H9 (cell line): ENCODE measurements at regions not wholly inside any gene's neighbourhood (a gene's known extent, or its start where the extent isn't known, plus 50 kb on each side); places are given as distances from the start of the nearest gene placed in this dataset.

ENCODE experiments used
- DNase-seq: peaks from one replicate; pipeline ENCODE4 v3.0.0-alpha.2; 2017
- H2AFZ ChIP-seq: one replicate; pipeline ENCODE4 v1.6.1; 2013; ENCODE audit warnings: mild to moderate bottlenecking, low read length, control low read depth, moderate library complexity
- H2AK5ac ChIP-seq: 2 replicates; pipeline ENCODE4 v1.6.1; 2013; ENCODE audit warnings: low read length, control low read depth, mixed read lengths; ENCODE audit not compliant: insufficient read length
- H2BK120ac ChIP-seq: one replicate; pipeline ENCODE4 v1.6.1; 2013; ENCODE audit warnings: low read depth, mild to moderate bottlenecking, low read length, control low read depth, inconsistent platforms; ENCODE audit not compliant: poor library complexity, severe bottlenecking
- H2BK12ac ChIP-seq: 2 replicates; pipeline ENCODE4 v1.6.1; 2013; ENCODE audit warnings: low read length, control low read depth, mixed read lengths, low read depth; ENCODE audit not compliant: insufficient read length
- H2BK15ac ChIP-seq: 2 replicates; pipeline ENCODE4 v1.6.1; 2013; ENCODE audit warnings: low read depth, low read length, control low read depth
- H2BK20ac ChIP-seq: one replicate; pipeline ENCODE4 v1.6.1; 2013; ENCODE audit warnings: low read depth, mild to moderate bottlenecking, low read length, control low read depth, inconsistent platforms; ENCODE audit not compliant: poor library complexity, severe bottlenecking
- H2BK5ac ChIP-seq: 2 replicates; pipeline ENCODE4 v1.6.1; 2013; ENCODE audit warnings: low read length, control low read depth, mixed read lengths; ENCODE audit not compliant: insufficient read length
- H3K14ac ChIP-seq: 2 replicates; pipeline ENCODE4 v1.6.1; 2013; ENCODE audit warnings: low read length, control low read depth; ENCODE audit not compliant: insufficient read depth
- H3K18ac ChIP-seq: 2 replicates; pipeline ENCODE4 v1.6.1; 2013; ENCODE audit warnings: low read depth, mild to moderate bottlenecking, mixed read lengths, low read length, control low read depth; ENCODE audit not compliant: insufficient read length
- H3K23ac ChIP-seq: 2 replicates; pipeline ENCODE4 v1.6.1; 2013; ENCODE audit warnings: low read length, control low read depth, mixed read lengths, low read depth; ENCODE audit not compliant: insufficient read length
- H3K23me2 ChIP-seq: 2 replicates; pipeline ENCODE4 v1.6.1; 2013; ENCODE audit warnings: low read depth, mild to moderate bottlenecking, mixed read lengths, low read length, control low read depth; ENCODE audit not compliant: insufficient read length, poor library complexity, severe bottlenecking
- H3K27ac ChIP-seq: 2 replicates; pipeline ENCODE4 v1.5.1; 2013; ENCODE audit warnings: low read length, control low read depth, mixed read lengths, low read depth; ENCODE audit not compliant: insufficient read length
- H3K27me3 ChIP-seq: 2 replicates; pipeline ENCODE4 v1.6.1; 2013; ENCODE audit warnings: low read length, control low read depth, inconsistent platforms; ENCODE audit not compliant: insufficient read depth
- H3K4ac ChIP-seq: 2 replicates; pipeline ENCODE4 v1.6.1; 2013; ENCODE audit warnings: low read depth, mild to moderate bottlenecking, control low read depth, inconsistent platforms, low read length, moderate library complexity
- H3K4me1 ChIP-seq: 2 replicates; pipeline ENCODE4 v1.6.1; 2013; ENCODE audit warnings: low read length, control low read depth, inconsistent platforms; ENCODE audit not compliant: insufficient read depth
- H3K4me2 ChIP-seq: 2 replicates; pipeline ENCODE4 v1.6.1; 2013; ENCODE audit warnings: low read length, control low read depth, mixed read lengths; ENCODE audit not compliant: insufficient read length, insufficient read depth
- H3K56ac ChIP-seq: 2 replicates; pipeline ENCODE4 v1.6.1; 2013; ENCODE audit warnings: low read depth, mild to moderate bottlenecking, mixed read lengths, low read length, control low read depth; ENCODE audit not compliant: insufficient read length
- H3K79me1 ChIP-seq: 2 replicates; pipeline ENCODE4 v1.6.1; 2013; ENCODE audit warnings: low read depth, mild to moderate bottlenecking, moderate library complexity, low read length, control low read depth, inconsistent platforms; ENCODE audit not compliant: insufficient read depth, poor library complexity, severe bottlenecking
- H3K79me2 ChIP-seq: 2 replicates; pipeline ENCODE4 v1.6.1; 2013; ENCODE audit warnings: low read length, control low read depth, inconsistent platforms; ENCODE audit not compliant: insufficient read depth
- H3K9ac ChIP-seq: 2 replicates; pipeline ENCODE4 v1.6.1; 2013; ENCODE audit warnings: low read length, control low read depth, mixed read lengths; ENCODE audit not compliant: insufficient read length; ENCODE audit errors: extremely low read depth
- H3K9me3 ChIP-seq: one replicate; pipeline ENCODE4 v1.6.1; 2013; ENCODE audit warnings: low read depth, low read length, inconsistent platforms; ENCODE audit not compliant: control insufficient read depth
- H3T11ph ChIP-seq: one replicate; pipeline ENCODE4 v1.6.1; 2013; ENCODE audit warnings: mild to moderate bottlenecking, low read length, control low read depth, inconsistent platforms
- H4K20me1 ChIP-seq: one replicate; pipeline ENCODE4 v1.6.1; 2013; ENCODE audit not compliant: control insufficient read depth, insufficient read length, insufficient read depth
- H4K5ac ChIP-seq: 2 replicates; pipeline ENCODE4 v1.6.1; 2013; ENCODE audit warnings: low read depth, mild to moderate bottlenecking, mixed read lengths, low read length, control low read depth; ENCODE audit not compliant: insufficient read length
- H4K8ac ChIP-seq: replicated peaks from 2 replicates; pipeline ENCODE4 v1.6.1; 2013; ENCODE audit warnings: low read length, control low read depth, mixed read lengths, low read depth; ENCODE audit not compliant: insufficient read length
- H4K91ac ChIP-seq: 2 replicates; pipeline ENCODE4 v1.6.1; 2013; ENCODE audit warnings: low read depth, mild to moderate bottlenecking, moderate library complexity, mixed read lengths, low read length, control low read depth; ENCODE audit not compliant: insufficient read length
- H3K27ac Mint-ChIP-seq, 3 experiments: 2 replicates in 2 of 3; 3 replicates in 1 of 3; pipeline ENCODE4 v1.8.0; 2020 to 2021; ENCODE audit warnings: mixed read lengths in 3 of 3, mild to moderate bottlenecking in 1 of 3, moderate library complexity in 1 of 3
- H3K27me3 Mint-ChIP-seq: 2 replicates; pipeline ENCODE4 v1.8.0; 2021; ENCODE audit warnings: low read depth, mild to moderate bottlenecking, moderate library complexity, mixed read lengths
- H3K36me3 Mint-ChIP-seq, 3 experiments: 2 replicates in 2 of 3; 3 replicates in 1 of 3; pipeline ENCODE4 v1.8.0; 2020 to 2021; ENCODE audit warnings: low read depth in 3 of 3, mixed read lengths in 3 of 3; ENCODE audit not compliant: insufficient read depth in 1 of 3
- H3K4me1 Mint-ChIP-seq, 2 experiments: 2 replicates each; pipeline ENCODE4 v1.8.0; 2020; ENCODE audit warnings: mixed read lengths in 2 of 2
- H3K4me3 Mint-ChIP-seq, 2 experiments: 2 replicates in 1 of 2; 3 replicates in 1 of 2; pipeline ENCODE4 v1.8.0; 2020 to 2021; ENCODE audit warnings: mild to moderate bottlenecking in 2 of 2, mixed read lengths in 2 of 2, moderate library complexity in 1 of 2
- H3K9me3 Mint-ChIP-seq, 2 experiments: 2 replicates in 1 of 2; 3 replicates in 1 of 2; pipeline ENCODE4 v1.8.0; 2020; ENCODE audit warnings: mild to moderate bottlenecking in 2 of 2, mixed read lengths in 2 of 2, moderate library complexity in 1 of 2
- WGBS: extraction: QIAGEN DNeasy Blood & Tissue Kit; methylation state at CpG from one replicate; pipeline ENCODE4 v1.1.7; 2013; ENCODE audit warnings: missing lambda C conversion rate, low lambda C conversion rate, mixed read lengths; ENCODE audit not compliant: insufficient read length; ENCODE audit errors: extremely low coverage; 5-methylcytosine and 5-hydroxymethylcytosine counted together
- TF ChIP-seq, protein P1 (sequence below): fragments of 200-600 bp; sonication (generic); conservative IDR thresholded peaks from 3 replicates; pipeline ENCODE4 v1.8.0; 2021; ENCODE audit warnings: antibody characterized with exemption, mild to moderate bottlenecking

DNA sequence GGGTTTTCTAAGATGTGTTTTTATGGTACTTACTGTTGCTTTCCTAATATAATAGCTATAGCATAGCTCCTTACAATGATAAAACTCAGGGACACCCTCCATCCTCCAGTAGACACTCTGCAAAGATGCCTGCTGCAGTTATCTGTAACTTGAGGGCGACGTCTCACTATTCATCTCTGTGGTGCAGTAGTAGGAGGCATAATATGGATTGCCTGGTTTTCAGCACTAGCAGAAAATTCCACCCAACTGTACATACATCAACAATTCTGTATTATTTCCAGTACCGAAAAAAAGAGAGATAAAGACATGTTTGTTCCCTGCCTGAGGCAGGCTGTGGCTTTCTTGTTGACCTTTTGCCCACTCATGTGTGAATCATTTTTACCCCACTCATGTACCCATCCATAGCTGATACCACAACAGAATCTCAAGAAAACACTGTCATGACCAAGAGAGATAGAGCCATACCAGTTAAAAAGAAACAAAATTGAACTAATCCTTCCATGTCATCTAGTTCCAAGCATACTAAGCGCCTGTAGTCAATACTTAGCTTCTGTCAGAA lies 220.1 kb downstream of the RAB28 start:
- H3T11ph ChIP-seq, result no peak overlapping the region
- TF ChIP-seq, protein P1, sequence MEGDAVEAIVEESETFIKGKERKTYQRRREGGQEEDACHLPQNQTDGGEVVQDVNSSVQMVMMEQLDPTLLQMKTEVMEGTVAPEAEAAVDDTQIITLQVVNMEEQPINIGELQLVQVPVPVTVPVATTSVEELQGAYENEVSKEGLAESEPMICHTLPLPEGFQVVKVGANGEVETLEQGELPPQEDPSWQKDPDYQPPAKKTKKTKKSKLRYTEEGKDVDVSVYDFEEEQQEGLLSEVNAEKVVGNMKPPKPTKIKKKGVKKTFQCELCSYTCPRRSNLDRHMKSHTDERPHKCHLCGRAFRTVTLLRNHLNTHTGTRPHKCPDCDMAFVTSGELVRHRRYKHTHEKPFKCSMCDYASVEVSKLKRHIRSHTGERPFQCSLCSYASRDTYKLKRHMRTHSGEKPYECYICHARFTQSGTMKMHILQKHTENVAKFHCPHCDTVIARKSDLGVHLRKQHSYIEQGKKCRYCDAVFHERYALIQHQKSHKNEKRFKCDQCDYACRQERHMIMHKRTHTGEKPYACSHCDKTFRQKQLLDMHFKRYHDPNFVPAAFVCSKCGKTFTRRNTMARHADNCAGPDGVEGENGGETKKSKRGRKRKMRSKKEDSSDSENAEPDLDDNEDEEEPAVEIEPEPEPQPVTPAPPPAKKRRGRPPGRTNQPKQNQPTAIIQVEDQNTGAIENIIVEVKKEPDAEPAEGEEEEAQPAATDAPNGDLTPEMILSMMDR, result no peak
- no peak overlapping the region for H2BK20ac ChIP-seq
- H4K91ac ChIP-seq, result no peak overlapping the region
- H4K20me1 ChIP-seq, result no peaks in the 10 kb centered on the region
- Mint-ChIP-seq H3K36me3 (no peaks in the 10 kb centered on the region), H3K4me1 (peaks cover 26 to 34% of the 10 kb centered on the region in 2 experiments), H3K9me3 (no peaks in the 10 kb centered on the region), H3K4me3 (no peak overlapping the region), H3K27me3 (no peaks in the 10 kb centered on the region), H3K27ac (0 out of 7 replicates have a peak overlapping the region, but pooled peaks of 1 of the 3 experiments have one; percentile 0)
- no peak overlapping the region for H2AFZ ChIP-seq
- no peaks in the 10 kb centered on the region for H3K27me3 ChIP-seq
- DNase-seq, result no peak
- no peak overlapping the region for H3K4ac ChIP-seq
- H3K79me2 ChIP-seq, result no peaks in the 10 kb centered on the region
- H3K23me2 ChIP-seq, result no peaks in the 10 kb centered on the region
- no peak overlapping the region for H3K9ac ChIP-seq
- no peak overlapping the region for H4K5ac ChIP-seq
- WGBS, result no CpG with 5 or more reads among the region's 4 CpGs
- no peak overlapping the region for H3K23ac ChIP-seq
- H3K79me1 ChIP-seq, result no peaks in the 10 kb centered on the region
- H3K9me3 ChIP-seq, result no peaks in the 10 kb centered on the region
- no peak overlapping the region for H2BK5ac ChIP-seq
- H3K18ac ChIP-seq, result no peak overlapping the region
- H2BK120ac ChIP-seq, result no peak overlapping the region
- H4K8ac ChIP-seq, result no peak overlapping the region
- H3K4me1 ChIP-seq, result no peaks in the 10 kb centered on the region; the same call in 1 of the 2 replicates
- H3K56ac ChIP-seq, result no peak overlapping the region
- no peak overlapping the region for H3K27ac ChIP-seq
- H2AK5ac ChIP-seq, result no peak overlapping the region
- no peak overlapping the region for H3K14ac ChIP-seq
- H2BK15ac ChIP-seq, result no peak overlapping the region
- H3K4me2 ChIP-seq, result no peak overlapping the region
- H2BK12ac ChIP-seq, result no peak overlapping the region
